T47D (cell line): ENCODE measurements at regions not wholly inside any gene's neighbourhood (a gene's known extent, or its start where the extent isn't known, plus 50 kb on each side); places are given as distances from the start of the nearest gene placed in this dataset.
"Not testable (repeated sequence)": the region's sequence is repeated elsewhere in the genome, so short reads cannot be mapped to it uniquely, and the experiment has no call there.

Experiments
- DNase-seq, 2 experiments: peaks; one replicate each; pipeline versions ENCODE4 v3.0.0 to v3.0.0-alpha.2; 2011 to 2012; ENCODE audit warnings: low read depth in 1 of 2, low spot score in 1 of 2
- JUND ChIP-seq: IDR thresholded peaks from 2 replicates; pipeline ENCODE4 v1.6.1; 2012; ENCODE audit warnings: low read depth
- in situ Hi-C: cut with HindIII; loops from 2 replicates; pipeline ENCODE4 v1.10.0; 2016; ENCODE audit warnings: low sequenced_read_pairs, low pct_unique_long_range_greater_than_20kb

- TF ChIP-seq JUND: no peak
- in situ Hi-C loops: no loop called here
- DNase-seq: no peak
These were observed 108.4 kb downstream of the SHANK2 start for GRCh38 chr11:71144010-71144409.

DNA sequence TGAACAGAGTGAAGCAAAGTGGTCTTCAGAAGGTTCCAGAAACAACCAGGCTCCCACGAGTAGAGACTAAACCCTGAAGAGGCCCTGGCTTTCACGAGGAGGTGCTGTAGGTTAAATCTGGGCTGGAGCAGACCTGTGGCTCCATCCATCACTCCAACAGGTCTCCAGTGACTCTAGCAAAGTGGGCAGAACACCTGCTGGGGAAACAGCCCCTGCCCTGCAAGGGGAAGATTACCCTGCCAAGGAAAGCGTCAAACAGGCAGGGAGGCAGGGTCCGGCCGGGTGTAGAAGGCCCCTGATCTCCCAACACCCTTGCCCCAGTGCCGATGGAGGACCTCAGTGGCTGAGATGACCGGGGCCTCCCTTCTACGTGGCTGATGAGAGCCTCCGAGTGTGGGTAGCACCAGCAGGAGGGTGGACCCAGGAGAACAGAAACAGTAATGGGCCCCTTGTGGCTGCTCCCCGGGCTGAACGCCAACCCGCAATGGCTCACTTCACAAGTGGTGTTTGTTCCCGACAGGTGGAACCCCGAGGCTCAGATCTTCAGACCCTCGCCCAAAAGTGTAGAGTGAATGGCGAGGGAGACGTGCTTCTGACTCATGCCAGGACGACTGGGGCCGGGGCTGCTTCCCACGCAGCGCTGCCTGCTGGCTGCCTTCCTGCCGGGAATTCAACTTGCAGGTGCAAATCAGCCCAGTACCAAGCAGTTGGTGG, 112.0 kb downstream of the SHANK2 start:
- TF ChIP-seq JUND: no peak
- no peak for DNase-seq
- in situ Hi-C loops: no loop called here

GRCh38 chr11:71139516-71140205, 112.7 kb downstream of the SHANK2 start:
- in situ Hi-C loops: no loop called here
- peak; percentile 65 to 69 for DNase-seq
- TF ChIP-seq JUND: no peak

- no peak for TF ChIP-seq JUND
- in situ Hi-C loops: no loop called here
- DNase-seq: no peak
These were observed 113.5 kb downstream of the SHANK2 start for GRCh38 chr11:71138737-71139425.

- TF ChIP-seq JUND: no peak
- no peak for DNase-seq
- in situ Hi-C loops: no loop called here
These were observed 115.0 kb downstream of the SHANK2 start for GRCh38 chr11:71137376-71137775.

GRCh38 chr11:71136095-71136845, 116.1 kb downstream of the SHANK2 start:
- no peak for DNase-seq
- in situ Hi-C loops: no loop called here
- TF ChIP-seq JUND: no peak

DNA sequence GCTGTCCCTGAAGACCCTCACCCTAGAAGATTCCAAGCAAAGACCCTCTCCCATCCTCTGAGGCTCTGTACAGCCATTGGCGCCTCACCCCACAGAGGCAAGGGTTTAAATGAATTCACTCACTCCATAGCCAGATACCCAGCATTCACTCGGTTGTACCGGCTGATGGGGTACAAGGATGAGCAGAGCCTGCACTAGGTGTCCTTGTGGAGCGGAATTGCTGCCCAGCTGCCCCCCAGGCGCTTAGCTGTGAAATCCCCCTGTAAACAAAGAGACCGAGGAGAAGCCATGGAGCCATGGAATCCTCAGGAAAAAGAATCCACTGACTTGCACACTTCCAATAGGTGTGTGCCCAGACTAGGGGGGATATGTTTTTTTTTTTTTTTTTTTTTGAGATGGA, 117.3 kb downstream of the SHANK2 start:
- TF ChIP-seq JUND: no peak
- in situ Hi-C loops: no loop called here
- no peak for DNase-seq

DNA sequence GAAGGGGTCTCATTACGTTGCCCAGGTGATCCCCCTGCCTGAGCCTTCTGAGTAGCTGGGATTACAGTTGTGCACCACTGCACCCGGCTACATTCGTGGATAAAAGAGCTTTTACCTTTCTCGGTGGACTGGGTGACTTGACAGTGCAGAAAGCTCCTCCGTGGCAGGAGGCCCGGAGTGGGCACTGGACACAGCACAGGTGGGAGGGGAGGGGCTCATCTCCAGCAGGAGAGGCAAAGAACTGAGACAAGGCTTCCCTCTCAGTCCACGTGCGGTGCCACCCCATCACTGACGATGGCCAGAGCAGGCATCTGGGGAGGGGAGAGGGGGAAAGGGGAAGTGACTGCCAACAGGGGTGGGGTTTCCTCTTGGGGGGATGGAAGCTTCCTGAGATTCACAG, 118.4 kb downstream of the SHANK2 start:
- in situ Hi-C loops: no loop called here
- no peak for TF ChIP-seq JUND
- no peak for DNase-seq

DNA sequence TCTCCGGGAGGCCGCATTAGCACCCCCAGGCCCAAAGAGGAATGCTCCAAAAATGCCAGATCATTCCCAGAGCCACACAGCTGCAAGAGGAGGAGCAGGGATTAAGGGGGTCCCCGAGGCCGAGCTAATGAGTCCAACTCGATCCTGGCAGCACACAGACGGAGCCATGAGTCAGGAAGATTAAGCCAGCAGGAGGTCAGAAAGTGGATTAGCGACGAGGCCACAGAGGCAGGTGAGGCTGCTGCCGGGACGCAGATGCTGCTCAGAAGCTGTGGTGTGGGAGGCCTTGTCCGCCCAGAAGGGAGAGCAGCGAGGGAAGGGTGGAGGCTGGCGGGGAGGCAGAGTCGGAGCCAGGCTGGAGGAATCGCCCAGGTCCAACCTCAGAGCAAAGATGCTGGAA, 120.5 kb downstream of the SHANK2 start:
- DNase-seq: no peak
- no peak for TF ChIP-seq JUND
- in situ Hi-C loops: no loop called here

- DNase-seq: no peak
- in situ Hi-C loops: no loop called here
- no peak for TF ChIP-seq JUND
These were observed 122.3 kb downstream of the SHANK2 start for GRCh38 chr11:71130106-71130505.

DNA sequence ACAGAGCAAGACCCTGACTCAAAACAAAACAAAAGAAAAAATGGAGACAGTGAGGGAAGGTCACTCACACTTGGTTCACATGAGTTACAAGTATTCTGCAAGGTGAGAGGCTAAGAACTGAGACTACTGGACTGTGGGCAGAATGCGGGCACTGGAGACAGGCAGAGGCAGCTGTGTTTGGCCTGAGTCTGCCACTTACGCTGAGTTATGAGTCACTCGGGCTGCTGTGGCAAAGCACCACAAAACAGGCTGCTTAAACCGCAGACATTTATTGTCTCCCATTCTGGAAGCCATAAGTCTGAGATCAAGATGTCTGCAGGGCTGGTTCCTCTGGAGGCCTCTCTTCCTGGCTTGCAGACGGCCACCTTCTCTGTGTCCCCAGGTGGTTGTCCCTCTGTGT, 122.8 kb downstream of the SHANK2 start:
- in situ Hi-C loops: no loop called here
- no peak for DNase-seq
- TF ChIP-seq JUND: no peak

GRCh38 chr11:71127806-71128205, 124.6 kb downstream of the SHANK2 start:
- DNase-seq: no peak
- in situ Hi-C loops: no loop called here
- no peak for TF ChIP-seq JUND

DNA sequence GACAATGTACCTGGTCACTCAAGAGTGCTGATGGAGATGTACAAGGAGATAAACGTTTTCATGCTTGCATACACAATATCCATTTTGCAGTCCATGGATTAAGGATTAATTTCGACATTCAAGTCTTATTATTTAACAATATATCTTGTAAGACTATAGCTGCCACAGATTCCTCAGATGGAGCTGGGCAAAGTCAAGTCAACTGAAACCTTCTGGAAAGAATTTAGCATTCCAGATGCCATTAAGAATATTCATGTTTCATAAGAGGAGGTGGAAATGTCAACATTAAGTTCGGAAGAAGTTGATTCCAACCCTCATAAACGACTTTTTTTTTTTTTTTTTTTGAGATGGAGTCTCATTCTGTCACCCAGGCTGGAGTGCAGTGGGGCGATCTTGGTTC, 126.0 kb downstream of the SHANK2 start:
- DNase-seq: not testable (repeated sequence)

More for the DNA sequence above, 126.0 kb downstream of the SHANK2 start:
- in situ Hi-C loops: not testable (repeated sequence)
